GM13977 (cell line): ENCODE measurements at regions not wholly inside any gene's neighbourhood (a gene's known extent, or its start where the extent isn't known, plus 50 kb on each side); places are given as distances from the start of the nearest gene placed in this dataset.

Source experiments
- DNase-seq: peaks from one replicate; pipeline ENCODE4 v3.0.0; 2012; ENCODE audit warnings: low spot score
- in situ Hi-C: fragments of 300-500 bp; cut with MboI; formaldehyde crosslinking; loops from one replicate; pipeline ENCODE4 v1.12.0; 2022; ENCODE audit warnings: low sequenced_read_pairs, low pct_unique_long_range_greater_than_20kb, mixed read lengths, inconsistent platforms; ENCODE audit not compliant: unreplicated experiment
- TF ChIP-seq, protein P1 (sequence below): IDR thresholded peaks from 2 replicates; pipeline ENCODE4 v1.5.1; 2012; ENCODE audit warnings: mild to moderate bottlenecking, control low read depth; ENCODE audit not compliant: insufficient read depth; ENCODE audit errors: extremely low read depth, missing control alignments

DNA sequence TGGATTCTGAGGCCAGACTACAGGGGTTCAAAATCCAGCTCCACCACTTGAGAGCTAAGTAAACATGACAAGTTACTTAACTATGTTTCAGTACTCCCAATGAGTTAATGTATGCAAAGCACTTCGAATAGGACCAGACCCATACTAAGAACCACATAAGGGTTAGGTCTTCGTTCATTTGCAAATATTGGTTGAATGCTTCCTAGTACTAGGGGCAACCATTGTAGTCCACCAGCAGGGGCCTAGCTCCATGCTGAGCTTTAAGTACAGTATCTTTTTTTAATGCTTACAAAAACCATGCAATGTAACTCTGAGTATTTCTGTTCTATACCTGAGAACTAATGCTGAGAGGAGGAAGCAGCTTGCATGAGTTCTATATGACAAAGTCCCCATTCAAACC lies 80.4 kb upstream of the PDE1C start:
- in situ Hi-C loops = no loop called here
- no peak for DNase-seq
- TF ChIP-seq, protein P1, sequence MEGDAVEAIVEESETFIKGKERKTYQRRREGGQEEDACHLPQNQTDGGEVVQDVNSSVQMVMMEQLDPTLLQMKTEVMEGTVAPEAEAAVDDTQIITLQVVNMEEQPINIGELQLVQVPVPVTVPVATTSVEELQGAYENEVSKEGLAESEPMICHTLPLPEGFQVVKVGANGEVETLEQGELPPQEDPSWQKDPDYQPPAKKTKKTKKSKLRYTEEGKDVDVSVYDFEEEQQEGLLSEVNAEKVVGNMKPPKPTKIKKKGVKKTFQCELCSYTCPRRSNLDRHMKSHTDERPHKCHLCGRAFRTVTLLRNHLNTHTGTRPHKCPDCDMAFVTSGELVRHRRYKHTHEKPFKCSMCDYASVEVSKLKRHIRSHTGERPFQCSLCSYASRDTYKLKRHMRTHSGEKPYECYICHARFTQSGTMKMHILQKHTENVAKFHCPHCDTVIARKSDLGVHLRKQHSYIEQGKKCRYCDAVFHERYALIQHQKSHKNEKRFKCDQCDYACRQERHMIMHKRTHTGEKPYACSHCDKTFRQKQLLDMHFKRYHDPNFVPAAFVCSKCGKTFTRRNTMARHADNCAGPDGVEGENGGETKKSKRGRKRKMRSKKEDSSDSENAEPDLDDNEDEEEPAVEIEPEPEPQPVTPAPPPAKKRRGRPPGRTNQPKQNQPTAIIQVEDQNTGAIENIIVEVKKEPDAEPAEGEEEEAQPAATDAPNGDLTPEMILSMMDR = no peak

DNA sequence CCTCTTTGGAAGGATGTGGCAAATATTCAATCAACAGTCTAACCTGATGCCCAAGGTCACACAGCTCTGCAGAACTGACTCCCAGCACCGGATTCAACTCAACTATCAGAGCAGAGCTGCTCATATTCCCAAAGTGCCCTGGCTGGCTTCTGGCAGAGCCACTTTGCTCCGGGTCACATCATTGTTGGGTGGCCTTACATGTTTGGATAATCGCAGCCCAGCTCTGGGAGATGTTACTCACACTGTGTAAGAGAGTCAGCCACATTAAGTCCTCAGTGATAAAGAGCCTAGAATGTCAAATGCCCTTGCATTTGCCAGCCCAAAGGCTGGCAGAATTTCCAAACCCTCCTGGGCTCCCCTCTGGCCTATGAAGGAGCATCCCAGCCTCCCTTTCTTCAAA lies 79.8 kb upstream of the PDE1C start:
- no peak for DNase-seq
- in situ Hi-C loops = no loop called here
- TF ChIP-seq, protein P1 = no peak

DNA sequence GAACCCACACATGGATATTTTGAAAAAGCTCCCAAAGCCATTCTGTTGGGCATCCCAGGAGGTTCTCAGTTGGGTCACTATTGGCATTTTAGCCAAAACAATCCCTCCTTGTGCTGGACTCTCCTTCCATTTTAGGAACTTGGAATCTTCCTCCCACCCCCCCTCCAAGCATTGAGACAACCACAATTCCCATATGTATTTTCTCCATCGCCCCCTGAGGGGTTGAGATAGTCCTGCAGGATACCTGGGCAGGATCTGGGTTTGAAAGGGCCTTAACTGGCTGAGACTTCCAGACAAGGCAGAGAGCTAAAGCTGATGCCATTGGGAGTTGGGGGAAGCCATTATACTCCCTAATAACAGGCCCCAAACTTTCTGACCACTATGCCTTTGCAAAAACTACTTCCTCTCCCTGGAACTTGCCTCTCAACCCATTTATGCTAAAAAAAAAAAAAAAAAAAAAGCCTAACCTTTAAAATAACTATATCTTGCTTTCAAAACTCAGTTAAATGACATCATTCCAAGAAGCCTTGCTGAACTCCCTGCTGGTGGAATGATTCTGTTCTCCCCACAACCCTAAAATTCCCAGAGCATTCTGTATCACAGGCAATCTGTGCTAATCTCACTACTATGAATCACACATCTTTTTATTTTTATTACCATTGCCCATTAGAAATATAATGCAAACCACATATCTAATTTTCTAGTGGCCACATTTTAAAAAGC lies 77.5 kb upstream of the PDE1C start:
- TF ChIP-seq, protein P1 = no peak
- in situ Hi-C loops = no loop called here
- no peak for DNase-seq

DNA sequence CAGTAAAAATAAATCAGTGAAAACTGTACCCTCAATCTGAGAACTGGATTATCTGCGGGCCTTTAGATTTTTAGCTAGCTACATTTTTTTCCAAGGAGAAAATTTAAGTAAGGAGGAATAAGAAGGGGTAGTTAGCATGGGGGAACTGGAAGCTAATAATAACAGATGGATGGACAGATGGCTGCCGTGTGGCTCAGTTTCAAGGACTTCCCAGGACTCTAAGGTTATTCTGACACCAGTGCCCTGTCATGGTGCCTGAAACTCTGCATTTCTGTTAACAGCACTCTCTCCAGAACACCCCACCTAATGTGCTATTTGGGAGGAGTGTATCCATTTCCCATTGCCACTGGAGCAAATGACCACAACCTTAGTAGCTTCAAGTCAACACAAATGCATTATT lies 75.7 kb upstream of the PDE1C start:
- in situ Hi-C loops = no loop called here
- TF ChIP-seq, protein P1 = no peak
- DNase-seq = no peak

DNA sequence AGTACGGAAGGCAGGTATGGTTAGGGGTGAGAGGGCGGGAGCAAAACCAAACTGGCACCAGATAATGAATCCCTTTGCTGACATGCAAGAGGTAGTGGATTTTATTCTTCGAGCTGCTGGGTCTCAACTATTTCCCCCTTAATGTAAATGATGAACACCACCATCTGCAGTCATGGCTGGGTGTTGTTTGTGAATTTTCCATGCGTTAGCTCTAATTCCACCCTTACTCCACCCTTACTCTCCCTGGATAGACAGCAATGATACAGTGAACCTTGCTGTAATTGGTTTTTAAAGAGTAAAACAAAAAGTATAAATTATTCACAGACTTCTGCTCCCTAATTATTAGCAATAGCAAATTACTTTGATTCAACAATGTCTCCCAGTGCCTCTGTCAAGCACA lies 74.5 kb upstream of the PDE1C start:
- TF ChIP-seq, protein P1 = no peak
- DNase-seq = no peak
- in situ Hi-C loops = no loop called here

DNA sequence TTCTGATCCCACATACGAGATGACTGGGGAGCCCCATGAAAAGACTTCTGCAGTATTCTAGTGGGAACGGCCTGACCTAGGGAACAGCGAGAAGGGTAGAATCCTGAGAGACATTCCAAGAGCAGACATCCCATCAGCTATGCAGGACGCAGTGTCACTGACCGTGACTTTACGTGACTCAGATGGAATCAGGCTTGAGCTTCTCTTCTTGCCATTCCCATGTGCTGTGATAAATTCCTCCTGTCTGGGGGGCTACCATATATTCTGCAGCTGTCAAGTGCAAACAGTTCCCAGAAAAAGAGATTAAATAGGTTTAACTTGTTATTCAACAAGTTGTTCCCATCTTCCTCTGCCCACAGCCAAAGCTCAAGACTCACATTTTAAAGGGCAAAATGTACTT lies 73.1 kb upstream of the PDE1C start:
- TF ChIP-seq, protein P1 = no peak
- DNase-seq = no peak
- in situ Hi-C loops = no loop called here
